Colonic mucosa (tissue), 4 donors: ENCODE measurements at regions not wholly inside any gene's neighbourhood (a gene's known extent, or its start where the extent isn't known, plus 50 kb on each side); places are given as distances from the start of the nearest gene placed in this dataset.

Experiments
- DNase-seq: peaks from one replicate; pipeline ENCODE4 v3.0.0-alpha.2; 2020
- H3K27ac ChIP-seq: fragments of 200-600 bp; one replicate; pipeline ENCODE4 v1.8.0; 2021
- H3K27me3 ChIP-seq: fragments of 200-600 bp; one replicate; pipeline ENCODE4 v1.8.0; 2021
- H3K36me3 ChIP-seq: fragments of 200-600 bp; one replicate; pipeline ENCODE4 v1.8.0; 2021
- H3K4me1 ChIP-seq: fragments of 200-600 bp; one replicate; pipeline ENCODE4 v1.8.0; 2021; ENCODE audit warnings: mild to moderate bottlenecking
- H3K4me3 ChIP-seq: fragments of 200-600 bp; one replicate; pipeline ENCODE4 v1.8.0; 2021
- H3K9ac ChIP-seq, 2 donors: one replicate each; pipeline ENCODE4 v1.7.0; 2013; ENCODE audit warnings: control low read depth in 2 of 2, low read depth in 2 of 2, low read length in 2 of 2
- H3K9me3 ChIP-seq: fragments of 200-600 bp; one replicate; pipeline ENCODE4 v1.8.0; 2021
- CTCF ChIP-seq: fragments of 200-600 bp; IDR thresholded peaks from one replicate; pipeline ENCODE4 v1.8.0; 2022; ENCODE audit warnings: antibody characterized with exemption, mild to moderate bottlenecking
- intact Hi-C: fragments of 100-400 bp; cut with DNase I; formaldehyde crosslinking; loops from one replicate; pipeline ENCODE4 v1.14.1; 2022
- donor health status: healthy.
- donor health status: DM: no; HTN: no; CAD: no.
- donor health status: DM: no; HTN: no; CAD: no.

- no peak overlapping the region for H3K27ac ChIP-seq
- no peak for DNase-seq
- TF ChIP-seq CTCF, result no peak
- H3K9ac ChIP-seq, result no peak overlapping the region
- no peaks in the 10 kb centered on the region for H3K36me3 ChIP-seq
- H3K4me3 ChIP-seq, result no peak overlapping the region
- H3K27me3 ChIP-seq, result no peaks in the 10 kb centered on the region
- intact Hi-C loops, result no loop called here
- no peaks in the 10 kb centered on the region for H3K4me1 ChIP-seq
- no peaks in the 10 kb centered on the region for H3K9me3 ChIP-seq
Observed at GRCh38 chr2:121037480-121037879, 247.5 kb downstream of the TFCP2L1 start.

GRCh38 chr2:121038031-121038430 is 247.0 kb downstream of the TFCP2L1 start:
- DNase-seq, result no peak
- Histone ChIP-seq H3K27me3 (no peaks in the 10 kb centered on the region), H3K27ac (no peak overlapping the region), H3K4me1 (no peaks in the 10 kb centered on the region), H3K36me3 (no peaks in the 10 kb centered on the region), H3K4me3 (no peak overlapping the region), H3K9me3 (no peaks in the 10 kb centered on the region), H3K9ac (no peak overlapping the region)
- no peak for TF ChIP-seq CTCF
- intact Hi-C loops, result no loop called here

- DNase-seq, result no peak
- H3K9ac ChIP-seq, result no peak overlapping the region
- intact Hi-C loops, result no loop called here
- H3K27ac ChIP-seq, result no peak overlapping the region
- H3K36me3 ChIP-seq, result no peaks in the 10 kb centered on the region
- no peaks in the 10 kb centered on the region for H3K27me3 ChIP-seq
- no peak for TF ChIP-seq CTCF
- no peaks in the 10 kb centered on the region for H3K4me1 ChIP-seq
- H3K4me3 ChIP-seq, result no peak overlapping the region
- no peaks in the 10 kb centered on the region for H3K9me3 ChIP-seq
Observed at GRCh38 chr2:121038431-121038830, 246.6 kb downstream of the TFCP2L1 start.

GRCh38 chr2:121038891-121039616 is 245.9 kb downstream of the TFCP2L1 start:
- TF ChIP-seq CTCF, result no peak
- intact Hi-C loops, result no loop called here
- no peaks in the 10 kb centered on the region for H3K9me3 ChIP-seq
- no peaks in the 10 kb centered on the region for H3K36me3 ChIP-seq
- no peak overlapping the region for H3K4me3 ChIP-seq
- no peak overlapping the region for H3K27ac ChIP-seq
- no peaks in the 10 kb centered on the region for H3K27me3 ChIP-seq
- no peak overlapping the region for H3K9ac ChIP-seq
- H3K4me1 ChIP-seq, result no peaks in the 10 kb centered on the region
- DNase-seq, result no peak

- H3K9ac ChIP-seq, result no peak overlapping the region
- TF ChIP-seq CTCF, result no peak
- H3K27me3 ChIP-seq, result no peaks in the 10 kb centered on the region
- intact Hi-C loops, result no loop called here
- H3K27ac ChIP-seq, result no peak overlapping the region
- no peak for DNase-seq
- no peaks in the 10 kb centered on the region for H3K36me3 ChIP-seq
- H3K4me3 ChIP-seq, result no peak overlapping the region
- H3K4me1 ChIP-seq, result no peaks in the 10 kb centered on the region
- no peaks in the 10 kb centered on the region for H3K9me3 ChIP-seq
Observed at GRCh38 chr2:121039679-121040078, 245.3 kb downstream of the TFCP2L1 start.
